Suprapubic skin (tissue), 3 donors: ENCODE measurements at regions not wholly inside any gene's neighbourhood (a gene's known extent, or its start where the extent isn't known, plus 50 kb on each side); places are given as distances from the start of the nearest gene placed in this dataset.

Source experiments
- CTCF ChIP-seq, 2 donors: fragments of 200-600 bp in 1 of 2; fragments of 450-650 bp in 1 of 2; sonication (generic) in 1 of 2; IDR thresholded peaks; one replicate each; pipeline ENCODE4 v1.5.1; 2016 to 2019; ENCODE audit warnings: antibody characterized with exemption in 2 of 2, mild to moderate bottlenecking in 1 of 2, moderate library complexity in 1 of 2
- POLR2A ChIP-seq, 2 donors: fragments of 450-650 bp; IDR thresholded peaks; one replicate each; pipeline ENCODE4 v1.6.1; 2017; ENCODE audit warnings: antibody characterized with exemption in 2 of 2, mild to moderate bottlenecking in 2 of 2, moderate library complexity in 2 of 2

- TF ChIP-seq CTCF (IDR thresholded peaks at IDR 0.05) = no peak
- no peak for TF ChIP-seq POLR2A (IDR thresholded peaks at IDR 0.05)
Measured at GRCh38 chr15:31463521-31464102, 137.0 kb downstream of the KLF13 start.
